ENCODE measurements at regions not wholly inside any gene's neighbourhood (a gene's known extent, or its start where the extent isn't known, plus 50 kb on each side); places are given as distances from the start of the nearest gene placed in this dataset.

GRCh38 chr7:159197066-159197975, 52.7 kb upstream of the VIPR2 start:
- TF ChIP-seq, protein P1, sequence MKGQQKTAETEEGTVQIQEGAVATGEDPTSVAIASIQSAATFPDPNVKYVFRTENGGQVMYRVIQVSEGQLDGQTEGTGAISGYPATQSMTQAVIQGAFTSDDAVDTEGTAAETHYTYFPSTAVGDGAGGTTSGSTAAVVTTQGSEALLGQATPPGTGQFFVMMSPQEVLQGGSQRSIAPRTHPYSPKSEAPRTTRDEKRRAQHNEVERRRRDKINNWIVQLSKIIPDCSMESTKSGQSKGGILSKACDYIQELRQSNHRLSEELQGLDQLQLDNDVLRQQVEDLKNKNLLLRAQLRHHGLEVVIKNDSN (IDR thresholded peaks at IDR 0.05), result no peak
- TF ChIP-seq EGR1 (IDR thresholded peaks at IDR 0.05), result no peak
- no peak for TF ChIP-seq REST (IDR thresholded peaks at IDR 0.05; ENCODE audit: low read depth)
- no peak for TF ChIP-seq NFIC (IDR thresholded peaks at IDR 0.05)
- no peak for TF ChIP-seq TAF1 (IDR thresholded peaks at IDR 0.05; ENCODE audit: low read depth)
- TF ChIP-seq EP300 (IDR thresholded peaks at IDR 0.05; ENCODE audit: borderline replicate concordance), result no peak
- TF ChIP-seq TCF12 (IDR thresholded peaks at IDR 0.05; ENCODE audit: low read depth), result no peak
- TF ChIP-seq YY1 (IDR thresholded peaks at IDR 0.05; ENCODE audit: low read depth), result no peak
- TF ChIP-seq CREB1 (IDR thresholded peaks at IDR 0.05; ENCODE audit: low read depth), result no peak
- TF ChIP-seq FOXM1 (IDR thresholded peaks at IDR 0.05; ENCODE audit: borderline replicate concordance, low read depth), result no peak
- no peak for TF ChIP-seq MAX (IDR thresholded peaks at IDR 0.05)

- TF ChIP-seq FOXM1 (IDR thresholded peaks at IDR 0.05; ENCODE audit: borderline replicate concordance, low read depth) (no peak), YY1 (IDR thresholded peaks at IDR 0.05; ENCODE audit: low read depth) (no peak), TAF1 (IDR thresholded peaks at IDR 0.05; ENCODE audit: low read depth) (no peak), EGR1 (IDR thresholded peaks at IDR 0.05) (no peak)
These were observed 51.9 kb upstream of the VIPR2 start for GRCh38 chr7:159196584-159196983.

- TF ChIP-seq EP300 (IDR thresholded peaks at IDR 0.05; ENCODE audit: borderline replicate concordance) (no peak), EGR1 (IDR thresholded peaks at IDR 0.05) (no peak), REST (IDR thresholded peaks at IDR 0.05; ENCODE audit: low read depth) (no peak)
These were observed 51.3 kb upstream of the VIPR2 start for GRCh38 chr7:159195946-159196345.

Measured in Ishikawa (cell line).